GM12878 (cell line): ENCODE measurements at regions not wholly inside any gene's neighbourhood (a gene's known extent, or its start where the extent isn't known, plus 50 kb on each side); places are given as distances from the start of the nearest gene placed in this dataset.

Source experiments
- CEBPB ChIP-seq, 2 experiments: fragments of 150-350 bp in 1 of 2; IDR thresholded peaks; 2 replicates each; pipeline ENCODE4 v1.6.1; 2012 to 2014; ENCODE audit warnings: low read depth in 2 of 2, low read length in 2 of 2, borderline replicate concordance in 1 of 2, inconsistent platforms in 1 of 2
- CREB1 ChIP-seq: IDR thresholded peaks from 2 replicates; pipeline ENCODE4 v1.6.1; 2012; ENCODE audit warnings: low read depth, mild to moderate bottlenecking, inconsistent platforms
- FOS ChIP-seq: IDR thresholded peaks from 3 replicates; pipeline ENCODE4 v1.6.1; 2011; ENCODE audit warnings: borderline replicate concordance; ENCODE audit not compliant: insufficient read length; ENCODE audit errors: extremely low read depth
- HDAC2 ChIP-seq: fragments of 200-600 bp; sonication (generic); IDR thresholded peaks from 2 replicates; pipeline ENCODE4 v1.6.1; 2017
- RB1 ChIP-seq: fragments of 450-650 bp; formaldehyde crosslinking; IDR thresholded peaks from 2 replicates; pipeline ENCODE4 v1.6.1; 2017; ENCODE audit warnings: mild to moderate bottlenecking, borderline replicate concordance
- SMC3 ChIP-seq: IDR thresholded peaks from 2 replicates; pipeline ENCODE4 v1.6.1; 2011; ENCODE audit warnings: low read length, improper control_type of control experiment, borderline replicate concordance
- SUPT20H ChIP-seq: IDR thresholded peaks from 2 replicates; pipeline ENCODE4 v1.6.1; 2011; ENCODE audit warnings: low read depth, mild to moderate bottlenecking, low read length, moderate library complexity, borderline replicate concordance; ENCODE audit not compliant: control insufficient read depth
- YY1 ChIP-seq: IDR thresholded peaks from 2 replicates; pipeline ENCODE4 v1.6.1; 2011; ENCODE audit warnings: low read depth, mild to moderate bottlenecking, low read length
- TF ChIP-seq, protein P1 (sequence below): IDR thresholded peaks from 2 replicates; pipeline ENCODE4 v1.6.1; 2012; ENCODE audit warnings: mild to moderate bottlenecking, low read depth, low read length
- TF ChIP-seq, protein P2 (sequence below), 3 experiments: IDR thresholded peaks in 2 of 3; conservative IDR thresholded peaks in 1 of 3; 2 replicates each; pipeline ENCODE4 v1.5.1; 2011; ENCODE audit warnings: low read depth in 3 of 3, low read length in 3 of 3, mild to moderate bottlenecking in 3 of 3, control low read depth in 2 of 3, moderate library complexity in 2 of 3, inconsistent platforms in 1 of 3, mixed read lengths in 1 of 3; ENCODE audit not compliant: control insufficient read depth in 2 of 3, insufficient read depth in 1 of 3; ENCODE audit errors: extremely low read depth in 1 of 3

DNA sequence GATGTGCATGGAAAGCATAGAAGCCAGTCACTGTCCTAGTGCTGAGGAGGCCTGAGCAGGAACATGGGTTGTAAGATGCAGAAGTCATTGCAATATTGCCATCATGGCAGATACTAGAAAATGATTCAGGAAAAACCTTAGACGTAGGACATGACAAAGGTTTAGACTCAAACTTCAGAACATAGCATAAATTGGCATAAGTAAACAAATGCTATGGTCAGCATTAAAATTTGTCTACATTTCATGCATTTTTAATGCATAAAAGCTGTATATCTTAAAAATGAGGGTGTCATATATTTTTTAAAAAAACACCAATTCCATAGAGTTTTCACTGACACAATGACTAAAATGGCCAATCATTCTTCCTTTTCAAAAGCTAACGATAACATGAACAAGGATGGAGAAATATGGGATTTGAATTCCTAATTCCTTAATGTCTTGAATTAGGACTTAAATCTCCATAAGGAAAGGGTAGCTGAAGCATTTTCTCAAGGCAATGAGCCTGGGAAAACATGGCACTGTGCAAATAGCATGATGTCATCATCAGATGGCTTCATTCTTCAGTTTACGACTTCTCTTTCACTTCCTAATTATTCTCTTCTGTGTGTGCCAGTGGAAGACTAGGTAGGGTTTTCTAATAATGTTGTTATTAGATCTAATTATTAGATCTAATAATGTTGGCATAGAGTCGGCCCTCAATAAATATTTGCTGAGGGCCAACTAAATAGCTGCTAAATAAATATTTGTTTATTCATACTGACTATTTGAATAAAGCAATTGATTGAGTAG is 125.1 kb upstream of the FRG1 start:
- TF ChIP-seq HDAC2 (no peak), CREB1 (no peak), FOS (no peak), SUPT20H (no peak), RB1 (no peak), CEBPB (IDR thresholded peaks at IDR 0.05; ENCODE audit: borderline replicate concordance in 1 of 2, low read depth in 2 of 2, low read length in 2 of 2) (no peak), SMC3 (no peak), YY1 (no peak)
- TF ChIP-seq, protein P1, sequence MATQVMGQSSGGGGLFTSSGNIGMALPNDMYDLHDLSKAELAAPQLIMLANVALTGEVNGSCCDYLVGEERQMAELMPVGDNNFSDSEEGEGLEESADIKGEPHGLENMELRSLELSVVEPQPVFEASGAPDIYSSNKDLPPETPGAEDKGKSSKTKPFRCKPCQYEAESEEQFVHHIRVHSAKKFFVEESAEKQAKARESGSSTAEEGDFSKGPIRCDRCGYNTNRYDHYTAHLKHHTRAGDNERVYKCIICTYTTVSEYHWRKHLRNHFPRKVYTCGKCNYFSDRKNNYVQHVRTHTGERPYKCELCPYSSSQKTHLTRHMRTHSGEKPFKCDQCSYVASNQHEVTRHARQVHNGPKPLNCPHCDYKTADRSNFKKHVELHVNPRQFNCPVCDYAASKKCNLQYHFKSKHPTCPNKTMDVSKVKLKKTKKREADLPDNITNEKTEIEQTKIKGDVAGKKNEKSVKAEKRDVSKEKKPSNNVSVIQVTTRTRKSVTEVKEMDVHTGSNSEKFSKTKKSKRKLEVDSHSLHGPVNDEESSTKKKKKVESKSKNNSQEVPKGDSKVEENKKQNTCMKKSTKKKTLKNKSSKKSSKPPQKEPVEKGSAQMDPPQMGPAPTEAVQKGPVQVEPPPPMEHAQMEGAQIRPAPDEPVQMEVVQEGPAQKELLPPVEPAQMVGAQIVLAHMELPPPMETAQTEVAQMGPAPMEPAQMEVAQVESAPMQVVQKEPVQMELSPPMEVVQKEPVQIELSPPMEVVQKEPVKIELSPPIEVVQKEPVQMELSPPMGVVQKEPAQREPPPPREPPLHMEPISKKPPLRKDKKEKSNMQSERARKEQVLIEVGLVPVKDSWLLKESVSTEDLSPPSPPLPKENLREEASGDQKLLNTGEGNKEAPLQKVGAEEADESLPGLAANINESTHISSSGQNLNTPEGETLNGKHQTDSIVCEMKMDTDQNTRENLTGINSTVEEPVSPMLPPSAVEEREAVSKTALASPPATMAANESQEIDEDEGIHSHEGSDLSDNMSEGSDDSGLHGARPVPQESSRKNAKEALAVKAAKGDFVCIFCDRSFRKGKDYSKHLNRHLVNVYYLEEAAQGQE, result no peak
- TF ChIP-seq, protein P2, sequence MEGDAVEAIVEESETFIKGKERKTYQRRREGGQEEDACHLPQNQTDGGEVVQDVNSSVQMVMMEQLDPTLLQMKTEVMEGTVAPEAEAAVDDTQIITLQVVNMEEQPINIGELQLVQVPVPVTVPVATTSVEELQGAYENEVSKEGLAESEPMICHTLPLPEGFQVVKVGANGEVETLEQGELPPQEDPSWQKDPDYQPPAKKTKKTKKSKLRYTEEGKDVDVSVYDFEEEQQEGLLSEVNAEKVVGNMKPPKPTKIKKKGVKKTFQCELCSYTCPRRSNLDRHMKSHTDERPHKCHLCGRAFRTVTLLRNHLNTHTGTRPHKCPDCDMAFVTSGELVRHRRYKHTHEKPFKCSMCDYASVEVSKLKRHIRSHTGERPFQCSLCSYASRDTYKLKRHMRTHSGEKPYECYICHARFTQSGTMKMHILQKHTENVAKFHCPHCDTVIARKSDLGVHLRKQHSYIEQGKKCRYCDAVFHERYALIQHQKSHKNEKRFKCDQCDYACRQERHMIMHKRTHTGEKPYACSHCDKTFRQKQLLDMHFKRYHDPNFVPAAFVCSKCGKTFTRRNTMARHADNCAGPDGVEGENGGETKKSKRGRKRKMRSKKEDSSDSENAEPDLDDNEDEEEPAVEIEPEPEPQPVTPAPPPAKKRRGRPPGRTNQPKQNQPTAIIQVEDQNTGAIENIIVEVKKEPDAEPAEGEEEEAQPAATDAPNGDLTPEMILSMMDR (IDR thresholded peaks at IDR 0.05 in 2 of 3, conservative IDR thresholded peaks at IDR 0.05 in 1 of 3; ENCODE audit: control insufficient read depth in 2 of 3, extremely low read depth in 1 of 3, insufficient read depth in 1 of 3, low read depth in 3 of 3, low read length in 3 of 3), result no peak
